GM12875 (cell line): ENCODE measurements at regions not wholly inside any gene's neighbourhood (a gene's known extent, or its start where the extent isn't known, plus 50 kb on each side); places are given as distances from the start of the nearest gene placed in this dataset.

Experiments
- H3K4me3 ChIP-seq: one replicate; pipeline ENCODE4 v1.5.1; 2011; ENCODE audit warnings: low read depth, low read length, control low read depth
- CTCF ChIP-seq: IDR thresholded peaks from 2 replicates; pipeline ENCODE4 v1.5.1; 2011; ENCODE audit warnings: low read depth, mild to moderate bottlenecking, control low read depth, inconsistent platforms, low read length, moderate library complexity, borderline replicate concordance; ENCODE audit not compliant: insufficient read depth

GRCh38 chr20:41927189-41927588 lies 309.0 kb upstream of the CHD6 start:
- TF ChIP-seq CTCF = no peak
- H3K4me3 ChIP-seq = no peak overlapping the region

- no peak overlapping the region for H3K4me3 ChIP-seq
- TF ChIP-seq CTCF = no peak
These were observed 307.3 kb upstream of the CHD6 start for GRCh38 chr20:41925476-41925875.

- TF ChIP-seq CTCF = no peak
- no peak overlapping the region for H3K4me3 ChIP-seq
These were observed 305.4 kb upstream of the CHD6 start for GRCh38 chr20:41923624-41924023.

GRCh38 chr20:41913146-41913545 lies 295.0 kb upstream of the CHD6 start:
- no peak overlapping the region for H3K4me3 ChIP-seq
- no peak for TF ChIP-seq CTCF

GRCh38 chr20:41910558-41910957 lies 292.4 kb upstream of the CHD6 start:
- no peak overlapping the region for H3K4me3 ChIP-seq
- TF ChIP-seq CTCF = no peak

- no peak for TF ChIP-seq CTCF
- no peak overlapping the region for H3K4me3 ChIP-seq
These were observed 287.0 kb upstream of the CHD6 start for GRCh38 chr20:41905199-41905598.

GRCh38 chr20:41903586-41903985 lies 285.4 kb upstream of the CHD6 start:
- TF ChIP-seq CTCF = no peak
- no peak overlapping the region for H3K4me3 ChIP-seq
